ENCODE measurements at regions not wholly inside any gene's neighbourhood (a gene's known extent, or its start where the extent isn't known, plus 50 kb on each side); places are given as distances from the start of the nearest gene placed in this dataset.

- TF ChIP-seq CTCF (IDR thresholded peaks at IDR 0.05; ENCODE audit: control insufficient read depth, extremely low read depth, insufficient read depth) = no peak
- no peak overlapping the region for H3K4me3 ChIP-seq (ENCODE audit: low read depth, low read length)
- DNase-seq (ENCODE audit: low read depth) = no peak
Observed at GRCh38 chr10:83607959-83608745, 531.2 kb upstream of the GHITM start.

- DNase-seq (ENCODE audit: low read depth) = no peak
- TF ChIP-seq CTCF (IDR thresholded peaks at IDR 0.05; ENCODE audit: control insufficient read depth, extremely low read depth, insufficient read depth) = no peak
Observed at GRCh38 chr10:83612050-83612449, 527.3 kb upstream of the GHITM start.

GRCh38 chr10:83612746-83613145 lies 526.6 kb upstream of the GHITM start:
- H3K4me3 ChIP-seq (ENCODE audit: low read depth, low read length) = no peak overlapping the region
- TF ChIP-seq CTCF (IDR thresholded peaks at IDR 0.05; ENCODE audit: control insufficient read depth, extremely low read depth, insufficient read depth) = no peak
- DNase-seq (ENCODE audit: low read depth) = no peak

More at GRCh38 chr10:83612050-83612449, 527.3 kb upstream of the GHITM start:
- H3K4me3 ChIP-seq (ENCODE audit: low read depth, low read length) = no peak overlapping the region

- TF ChIP-seq CTCF (IDR thresholded peaks at IDR 0.05; ENCODE audit: control insufficient read depth, extremely low read depth, insufficient read depth) = no peak
- no peak overlapping the region for H3K4me3 ChIP-seq (ENCODE audit: low read depth, low read length)
- DNase-seq (ENCODE audit: low read depth) = no peak
Observed at GRCh38 chr10:83617172-83617571, 522.1 kb upstream of the GHITM start.

GRCh38 chr10:83617692-83618545 lies 521.4 kb upstream of the GHITM start:
- no peak for DNase-seq (ENCODE audit: low read depth)
- H3K4me3 ChIP-seq (ENCODE audit: low read depth, low read length) = no peak overlapping the region
- TF ChIP-seq CTCF (IDR thresholded peaks at IDR 0.05; ENCODE audit: control insufficient read depth, extremely low read depth, insufficient read depth) = no peak

- DNase-seq (ENCODE audit: low read depth) = no peak
- H3K4me3 ChIP-seq (ENCODE audit: low read depth, low read length) = no peak overlapping the region
- no peak for TF ChIP-seq CTCF (IDR thresholded peaks at IDR 0.05; ENCODE audit: control insufficient read depth, extremely low read depth, insufficient read depth)
Observed at GRCh38 chr10:83625831-83626360, 513.4 kb upstream of the GHITM start.
